Kidney epithelial cell (primary cell): ENCODE measurements at regions not wholly inside any gene's neighbourhood (a gene's known extent, or its start where the extent isn't known, plus 50 kb on each side); places are given as distances from the start of the nearest gene placed in this dataset.

Experiments used
- DNase-seq: peaks from one replicate; pipeline ENCODE4 v3.0.0-alpha.2; 2010; ENCODE audit warnings: low read depth
- H3K27me3 ChIP-seq: 2 replicates; pipeline ENCODE4 v1.6.0; 2011; ENCODE audit warnings: low read length; ENCODE audit not compliant: control insufficient read depth, insufficient read depth
- H3K36me3 ChIP-seq: 2 replicates; pipeline ENCODE4 v1.5.1; 2011; ENCODE audit warnings: low read length; ENCODE audit not compliant: control insufficient read depth, insufficient read depth
- H3K4me3 ChIP-seq: 2 replicates; pipeline ENCODE4 v1.5.1; 2011; ENCODE audit warnings: low read depth, mild to moderate bottlenecking, control low read depth, low read length
- CTCF ChIP-seq: IDR thresholded peaks from 2 replicates; pipeline ENCODE4 v1.5.1; 2011; ENCODE audit warnings: mild to moderate bottlenecking, moderate library complexity, low read length, control low read depth, inconsistent platforms; ENCODE audit not compliant: insufficient read depth, poor library complexity, severe bottlenecking

- no peak for TF ChIP-seq CTCF
- DNase-seq: no peak
- Histone ChIP-seq H3K4me3 (no peak overlapping the region), H3K27me3 (peaks cover 3% of the 10 kb centered on the region), H3K36me3 (no peaks in the 10 kb centered on the region)
Observed at GRCh38 chr2:239726631-239727181, 298.4 kb downstream of the NDUFA10 start.

GRCh38 chr2:239726091-239726591, 299.0 kb downstream of the NDUFA10 start:
- H3K4me3 ChIP-seq: no peak overlapping the region
- no peak for TF ChIP-seq CTCF
- no peak for DNase-seq
- H3K27me3 ChIP-seq: peaks cover 3% of the 10 kb centered on the region
- H3K36me3 ChIP-seq: no peaks in the 10 kb centered on the region

GRCh38 chr2:239725551-239725890, 299.6 kb downstream of the NDUFA10 start:
- no peak for TF ChIP-seq CTCF
- Histone ChIP-seq H3K4me3 (no peak overlapping the region), H3K27me3 (peaks cover 3% of the 10 kb centered on the region), H3K36me3 (no peaks in the 10 kb centered on the region)
- no peak for DNase-seq

- no peak for TF ChIP-seq CTCF
- peaks cover 3% of the 10 kb centered on the region for H3K27me3 ChIP-seq
- no peak for DNase-seq
Observed at GRCh38 chr2:239724851-239725550, 300.1 kb downstream of the NDUFA10 start.

GRCh38 chr2:239724194-239724849, 300.8 kb downstream of the NDUFA10 start:
- Histone ChIP-seq H3K4me3 (no peak overlapping the region), H3K36me3 (no peaks in the 10 kb centered on the region), H3K27me3 (peaks cover 3% of the 10 kb centered on the region)
- no peak for DNase-seq
- TF ChIP-seq CTCF: no peak

More at GRCh38 chr2:239724851-239725550, 300.1 kb downstream of the NDUFA10 start:
- no peaks in the 10 kb centered on the region for H3K36me3 ChIP-seq
- H3K4me3 ChIP-seq: no peak overlapping the region
